Gastroesophageal sphincter (tissue), 3 donors: ENCODE measurements at regions not wholly inside any gene's neighbourhood (a gene's known extent, or its start where the extent isn't known, plus 50 kb on each side); places are given as distances from the start of the nearest gene placed in this dataset.

ENCODE experiments used
- POLR2A ChIP-seq, 2 donors: fragments of 450-650 bp; IDR thresholded peaks; one replicate each; pipeline ENCODE4 v1.6.1; 2017; ENCODE audit warnings: antibody characterized with exemption in 2 of 2, mild to moderate bottlenecking in 2 of 2, moderate library complexity in 1 of 2
- TF ChIP-seq, protein P1 (sequence below), 4 experiments: fragments of 200-600 bp in 2 of 4; fragments of 450-650 bp in 2 of 4; sonication (generic) in 1 of 4; IDR thresholded peaks; one replicate each; pipeline ENCODE4 v1.5.1; 2017 to 2019; ENCODE audit warnings: antibody characterized with exemption in 4 of 4, mild to moderate bottlenecking in 2 of 4, moderate library complexity in 2 of 4

DNA sequence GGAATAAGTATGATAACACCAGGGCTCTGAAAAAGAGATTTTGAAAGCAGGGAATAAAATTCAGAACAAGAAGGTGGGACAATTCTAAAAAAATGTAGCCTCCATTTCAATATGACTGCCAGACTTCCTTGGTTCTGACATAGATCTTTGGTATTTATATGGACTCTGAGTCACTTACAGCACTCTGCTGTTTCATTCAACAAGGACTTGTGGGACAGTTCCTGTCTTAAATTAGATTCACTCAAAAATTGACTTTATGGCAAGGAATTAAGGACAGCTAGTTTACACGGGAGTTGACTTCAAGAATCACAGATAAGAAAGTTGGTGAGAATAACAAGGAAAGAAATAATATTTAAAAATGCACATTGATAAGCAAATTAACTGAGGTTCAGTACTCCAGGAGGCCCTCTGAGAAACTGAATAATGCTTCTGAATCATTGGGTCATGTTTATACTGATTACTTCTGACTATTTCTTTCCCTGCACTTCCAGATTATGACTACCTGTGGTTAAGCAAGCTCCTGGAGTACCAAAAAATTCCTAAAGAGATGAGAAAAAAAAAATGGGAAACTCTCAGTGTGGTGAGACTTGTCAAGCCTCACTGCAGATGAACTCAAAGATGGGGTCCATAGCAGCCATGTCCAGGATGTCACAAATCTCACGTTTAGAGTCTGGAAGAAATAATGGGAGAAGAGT lies 828.3 kb upstream of the PIK3C3 start:
- TF ChIP-seq, protein P1, sequence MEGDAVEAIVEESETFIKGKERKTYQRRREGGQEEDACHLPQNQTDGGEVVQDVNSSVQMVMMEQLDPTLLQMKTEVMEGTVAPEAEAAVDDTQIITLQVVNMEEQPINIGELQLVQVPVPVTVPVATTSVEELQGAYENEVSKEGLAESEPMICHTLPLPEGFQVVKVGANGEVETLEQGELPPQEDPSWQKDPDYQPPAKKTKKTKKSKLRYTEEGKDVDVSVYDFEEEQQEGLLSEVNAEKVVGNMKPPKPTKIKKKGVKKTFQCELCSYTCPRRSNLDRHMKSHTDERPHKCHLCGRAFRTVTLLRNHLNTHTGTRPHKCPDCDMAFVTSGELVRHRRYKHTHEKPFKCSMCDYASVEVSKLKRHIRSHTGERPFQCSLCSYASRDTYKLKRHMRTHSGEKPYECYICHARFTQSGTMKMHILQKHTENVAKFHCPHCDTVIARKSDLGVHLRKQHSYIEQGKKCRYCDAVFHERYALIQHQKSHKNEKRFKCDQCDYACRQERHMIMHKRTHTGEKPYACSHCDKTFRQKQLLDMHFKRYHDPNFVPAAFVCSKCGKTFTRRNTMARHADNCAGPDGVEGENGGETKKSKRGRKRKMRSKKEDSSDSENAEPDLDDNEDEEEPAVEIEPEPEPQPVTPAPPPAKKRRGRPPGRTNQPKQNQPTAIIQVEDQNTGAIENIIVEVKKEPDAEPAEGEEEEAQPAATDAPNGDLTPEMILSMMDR (IDR thresholded peaks at IDR 0.05), result no peak
- no peak for TF ChIP-seq POLR2A (IDR thresholded peaks at IDR 0.05)
